ENCODE measurements at regions not wholly inside any gene's neighbourhood (a gene's known extent, or its start where the extent isn't known, plus 50 kb on each side); places are given as distances from the start of the nearest gene placed in this dataset.

- TF ChIP-seq, protein P1, sequence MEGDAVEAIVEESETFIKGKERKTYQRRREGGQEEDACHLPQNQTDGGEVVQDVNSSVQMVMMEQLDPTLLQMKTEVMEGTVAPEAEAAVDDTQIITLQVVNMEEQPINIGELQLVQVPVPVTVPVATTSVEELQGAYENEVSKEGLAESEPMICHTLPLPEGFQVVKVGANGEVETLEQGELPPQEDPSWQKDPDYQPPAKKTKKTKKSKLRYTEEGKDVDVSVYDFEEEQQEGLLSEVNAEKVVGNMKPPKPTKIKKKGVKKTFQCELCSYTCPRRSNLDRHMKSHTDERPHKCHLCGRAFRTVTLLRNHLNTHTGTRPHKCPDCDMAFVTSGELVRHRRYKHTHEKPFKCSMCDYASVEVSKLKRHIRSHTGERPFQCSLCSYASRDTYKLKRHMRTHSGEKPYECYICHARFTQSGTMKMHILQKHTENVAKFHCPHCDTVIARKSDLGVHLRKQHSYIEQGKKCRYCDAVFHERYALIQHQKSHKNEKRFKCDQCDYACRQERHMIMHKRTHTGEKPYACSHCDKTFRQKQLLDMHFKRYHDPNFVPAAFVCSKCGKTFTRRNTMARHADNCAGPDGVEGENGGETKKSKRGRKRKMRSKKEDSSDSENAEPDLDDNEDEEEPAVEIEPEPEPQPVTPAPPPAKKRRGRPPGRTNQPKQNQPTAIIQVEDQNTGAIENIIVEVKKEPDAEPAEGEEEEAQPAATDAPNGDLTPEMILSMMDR (conservative IDR thresholded peaks at IDR 0.05), result no peak
- no peak for TF ChIP-seq EZH2 (IDR thresholded peaks at IDR 0.05; ENCODE audit: low read depth)
Measured at GRCh38 chr6:141364694-141365093, 768.0 kb upstream of the GJE1 start.

All from PC-9 (cell line).